ENCODE measurements at regions not wholly inside any gene's neighbourhood (a gene's known extent, or its start where the extent isn't known, plus 50 kb on each side); places are given as distances from the start of the nearest gene placed in this dataset.

DNA sequence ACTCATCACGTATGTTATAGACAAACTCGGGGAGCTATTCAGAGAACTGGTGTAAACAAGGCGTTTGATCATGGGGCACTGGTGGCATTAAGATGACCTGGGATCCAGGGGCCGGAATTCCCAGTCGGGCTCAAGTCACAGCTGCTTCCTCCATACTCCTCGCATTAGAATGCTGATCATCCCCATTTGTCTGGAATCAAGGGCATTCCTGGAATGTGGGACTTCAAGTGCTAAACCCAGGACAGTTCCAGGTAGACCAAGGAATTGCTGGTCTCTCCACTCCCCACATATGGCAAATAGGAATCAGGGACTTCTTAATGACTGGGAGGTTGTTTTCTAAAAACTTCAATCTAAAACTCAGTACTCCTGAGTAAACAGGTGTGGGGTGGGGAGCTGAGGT is 355.7 kb upstream of the RAB6C start:
- DNase-seq (ENCODE audit: low read depth in 3 of 3, low spot score in 1 of 3) = no peak

DNA sequence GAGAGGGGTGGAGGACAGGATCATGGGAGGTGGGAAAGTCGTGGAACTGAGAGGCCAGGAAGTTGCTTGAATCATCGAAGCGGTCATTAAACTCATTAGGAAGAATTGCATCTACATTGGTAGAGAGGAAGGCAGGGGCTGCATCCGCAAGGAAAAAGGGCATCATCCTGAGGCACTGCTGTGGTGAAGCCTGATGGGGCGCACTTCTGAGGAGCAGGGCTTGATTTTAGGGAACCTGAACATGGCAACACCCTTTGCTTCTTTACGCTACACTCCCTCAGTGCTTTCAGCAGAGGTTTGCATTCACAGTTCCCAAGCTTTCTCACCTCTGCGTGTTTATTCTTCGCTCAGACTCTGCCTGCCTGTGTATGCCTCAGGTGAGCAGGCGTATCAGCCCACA is 352.0 kb upstream of the RAB6C start:
- no peak for DNase-seq (ENCODE audit: low read depth in 3 of 3, low spot score in 1 of 3)

DNA sequence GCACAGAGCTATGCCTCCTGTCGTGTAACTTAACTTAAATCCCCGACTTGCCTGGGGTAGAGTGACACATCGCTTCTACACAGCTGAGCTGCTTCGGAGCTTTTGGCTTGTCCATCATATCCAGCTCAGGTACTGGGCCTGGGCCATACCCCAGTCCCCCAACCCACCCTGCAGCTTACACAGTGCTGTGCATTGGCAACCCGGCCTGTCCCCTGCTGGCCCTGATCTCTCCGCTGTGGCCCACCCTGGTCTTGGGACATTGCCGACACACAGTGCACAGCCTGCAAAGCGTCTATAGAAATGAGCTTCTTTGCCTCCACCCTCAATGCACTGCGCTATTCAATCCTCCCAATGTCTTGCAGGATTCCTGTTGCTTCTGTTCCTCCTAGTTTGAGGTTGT is 342.8 kb upstream of the RAB6C start:
- DNase-seq (ENCODE audit: low read depth in 3 of 3, low spot score in 1 of 3) = no peak

DNA sequence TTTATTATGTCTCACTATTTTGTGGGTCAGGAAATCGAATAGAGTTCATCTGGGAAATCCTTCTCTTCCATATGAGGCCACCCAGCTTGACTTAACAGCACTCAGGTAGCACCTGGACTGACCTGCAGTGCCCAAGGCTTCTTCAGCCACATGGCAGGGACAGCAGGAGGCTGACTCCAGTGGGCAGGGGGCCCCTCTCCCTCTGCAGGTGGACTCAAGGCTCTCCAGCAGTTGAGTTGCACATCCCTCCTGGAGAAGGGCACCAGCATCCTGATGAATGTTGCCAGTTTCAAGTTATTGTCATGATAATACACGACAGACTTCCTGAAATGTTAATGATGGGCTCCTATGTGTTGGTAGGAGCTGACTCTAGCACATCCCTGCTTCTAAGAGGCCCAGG is 338.1 kb upstream of the RAB6C start:
- no peak for DNase-seq (ENCODE audit: low read depth in 3 of 3, low spot score in 1 of 3)

DNA sequence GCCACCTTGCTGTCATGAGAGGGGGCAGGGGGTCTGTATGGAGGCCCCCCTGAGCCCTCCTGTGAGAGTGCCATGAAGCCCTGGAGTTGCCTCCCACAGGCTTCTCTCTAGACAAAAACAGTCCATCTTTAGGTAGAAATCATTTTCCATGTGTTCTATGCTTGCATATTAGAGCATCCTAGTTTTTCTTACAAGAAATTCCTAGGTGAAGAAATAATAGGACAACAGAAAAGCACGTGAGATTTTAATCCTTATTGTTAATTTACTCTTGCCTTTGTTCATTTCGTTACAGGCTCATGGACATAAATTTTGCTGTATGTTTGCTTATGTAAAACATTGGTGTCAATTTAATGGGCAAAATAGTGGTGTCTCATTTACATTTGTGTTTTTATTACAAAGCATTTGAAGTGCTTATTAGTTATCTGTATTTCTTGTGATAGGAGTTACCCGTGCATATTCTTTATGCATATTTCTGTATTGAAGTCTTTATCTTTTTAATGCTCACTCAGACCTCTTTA is 336.9 kb upstream of the RAB6C start:
- DNase-seq (ENCODE audit: low read depth in 3 of 3, low spot score in 1 of 3) = no peak

DNA sequence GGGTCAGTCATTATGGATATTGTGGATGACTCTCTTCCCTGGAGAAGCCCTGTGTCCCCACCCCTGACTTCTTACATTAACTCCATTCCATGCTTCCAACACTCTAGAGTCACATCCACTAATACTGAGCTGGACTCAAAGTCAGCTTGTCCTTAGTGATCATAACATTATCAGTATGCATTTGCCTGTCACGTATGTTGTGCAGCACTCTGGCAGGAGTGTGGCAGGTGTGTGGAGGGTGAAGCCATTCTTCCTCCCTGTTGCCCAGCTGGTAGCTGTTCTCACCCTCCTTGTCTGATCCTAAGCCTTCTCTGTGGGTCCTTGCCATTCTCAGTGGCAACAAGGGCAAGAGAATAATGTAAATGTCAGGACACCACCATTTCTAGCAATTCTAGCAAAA is 334.1 kb upstream of the RAB6C start:
- DNase-seq (ENCODE audit: low read depth in 3 of 3, low spot score in 1 of 3) = no peak

DNA sequence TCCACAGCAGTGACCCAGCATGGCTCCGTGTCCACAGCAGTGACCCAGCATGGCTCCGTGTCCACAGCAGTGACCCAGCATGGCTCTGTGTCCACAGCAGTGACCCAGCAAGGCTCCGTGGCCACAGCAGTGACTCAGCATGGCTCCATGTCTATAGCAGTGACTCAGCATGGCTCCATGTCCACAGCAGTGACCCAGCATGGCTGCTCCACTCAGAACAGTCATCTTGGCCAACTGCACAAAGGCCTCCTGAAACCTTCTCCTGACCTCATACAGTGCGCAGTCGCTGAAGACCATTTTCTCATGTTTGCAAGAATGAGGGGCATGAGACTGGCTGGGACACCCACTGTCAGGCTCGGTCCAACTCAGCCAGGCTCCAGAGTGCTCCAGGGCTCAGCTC is 333.4 kb upstream of the RAB6C start:
- DNase-seq (ENCODE audit: low read depth in 3 of 3, low spot score in 1 of 3) = no peak

DNA sequence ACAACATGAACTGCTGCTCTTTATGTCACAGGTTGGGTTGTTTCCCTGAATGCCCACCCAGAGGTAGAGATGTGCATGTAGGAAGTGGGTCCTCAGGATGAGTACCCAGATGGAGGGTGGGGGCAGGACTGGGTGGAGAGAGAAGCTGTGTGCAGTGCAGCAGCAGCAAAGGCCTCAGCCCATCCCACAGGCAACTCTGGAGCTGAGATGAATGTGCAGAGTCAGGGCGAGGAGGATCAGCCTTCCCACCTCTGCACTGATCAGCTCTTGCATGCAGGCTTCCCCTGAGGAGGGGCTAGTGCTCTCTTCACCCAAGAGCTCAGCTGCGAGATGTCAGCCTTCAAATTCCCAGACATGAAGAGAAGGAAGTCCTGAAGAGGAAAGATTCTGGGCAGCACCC is 326.2 kb upstream of the RAB6C start:
- DNase-seq (ENCODE audit: low read depth in 3 of 3, low spot score in 1 of 3) = no peak

DNA sequence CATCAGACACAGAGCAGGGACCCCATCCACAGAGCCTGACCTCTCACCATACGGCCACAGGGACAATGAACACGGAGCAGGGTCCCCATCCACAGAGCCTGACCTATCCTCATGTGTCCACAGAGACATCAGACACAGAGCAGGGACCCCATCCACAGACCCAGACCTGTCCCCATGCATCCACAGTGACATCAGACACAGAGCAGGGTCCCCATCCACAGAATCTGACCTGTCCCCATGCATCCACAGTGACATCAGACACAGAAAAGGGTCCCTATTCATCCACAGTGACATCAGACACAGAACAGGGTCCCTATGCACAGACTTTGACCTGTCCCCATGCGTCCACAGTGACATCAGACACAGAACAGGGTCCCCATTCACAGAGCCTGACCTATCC is 325.1 kb upstream of the RAB6C start:
- DNase-seq (ENCODE audit: low read depth in 3 of 3, low spot score in 1 of 3) = no peak

DNA sequence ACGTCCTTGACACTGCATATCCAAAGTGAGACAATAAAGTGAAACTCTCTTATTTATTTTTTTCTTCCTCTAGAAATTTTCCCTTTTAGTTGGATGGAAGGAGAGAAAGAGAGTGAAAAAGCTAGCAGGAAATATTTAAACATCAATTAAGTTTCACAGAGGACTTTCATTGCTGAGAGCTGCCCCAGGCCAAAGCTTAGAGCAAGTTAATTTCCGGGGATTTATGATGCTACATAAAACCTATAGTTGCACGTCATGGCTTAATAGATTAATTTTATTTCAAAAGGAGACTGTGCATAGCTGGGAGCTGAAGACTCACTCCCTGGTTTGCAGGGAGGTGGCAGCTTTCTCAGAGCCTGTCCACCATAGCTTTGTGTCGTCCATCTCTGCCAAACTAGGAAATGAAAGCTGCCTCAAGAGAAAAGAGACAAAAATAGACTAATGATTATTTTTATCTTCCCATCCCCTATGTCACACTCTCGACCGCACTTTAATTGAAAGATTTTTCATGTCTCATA is 323.3 kb upstream of the RAB6C start:
- no peak for DNase-seq (ENCODE audit: low read depth in 3 of 3, low spot score in 1 of 3)

DNA sequence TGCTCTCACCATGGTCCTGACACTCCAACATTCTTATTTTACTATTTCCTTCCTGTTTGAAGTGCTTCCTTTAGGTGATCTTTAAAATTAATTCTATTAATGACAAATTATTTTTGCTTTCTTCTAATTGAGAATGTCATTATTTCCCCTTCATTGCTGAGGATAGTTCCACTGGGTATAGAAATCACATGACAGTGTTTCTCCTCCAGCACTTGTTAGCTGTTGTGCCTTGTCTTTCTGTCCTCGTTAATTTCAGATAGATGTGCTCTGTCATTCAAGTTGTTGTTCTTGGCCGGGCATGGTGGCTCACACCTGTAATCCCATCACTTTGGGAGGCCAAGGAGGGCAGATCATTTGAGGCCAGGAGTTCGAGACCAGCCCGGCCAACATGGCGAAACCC is 321.0 kb upstream of the RAB6C start:
- DNase-seq (ENCODE audit: low read depth in 3 of 3, low spot score in 1 of 3) = no peak

DNA sequence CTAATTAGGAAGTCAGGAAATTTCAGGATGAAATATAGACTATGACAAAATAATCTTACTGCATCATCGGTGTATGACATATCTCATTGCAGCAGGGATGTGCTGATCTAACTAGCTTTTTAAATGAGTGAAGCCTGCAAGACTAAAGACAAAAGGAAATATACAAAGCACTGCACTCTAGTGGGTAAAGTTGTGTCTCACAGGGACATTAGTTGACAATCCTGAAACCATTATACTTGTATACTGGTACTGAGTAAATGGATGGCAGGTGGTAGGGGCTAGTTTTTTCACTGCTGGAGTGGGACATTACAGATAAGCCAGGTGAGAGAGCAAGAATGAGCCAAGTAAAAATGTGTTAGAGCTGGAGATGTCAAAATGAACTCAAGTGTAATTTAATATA is 317.5 kb upstream of the RAB6C start:
- DNase-seq (ENCODE audit: low read depth in 3 of 3, low spot score in 1 of 3) = no peak

DNA sequence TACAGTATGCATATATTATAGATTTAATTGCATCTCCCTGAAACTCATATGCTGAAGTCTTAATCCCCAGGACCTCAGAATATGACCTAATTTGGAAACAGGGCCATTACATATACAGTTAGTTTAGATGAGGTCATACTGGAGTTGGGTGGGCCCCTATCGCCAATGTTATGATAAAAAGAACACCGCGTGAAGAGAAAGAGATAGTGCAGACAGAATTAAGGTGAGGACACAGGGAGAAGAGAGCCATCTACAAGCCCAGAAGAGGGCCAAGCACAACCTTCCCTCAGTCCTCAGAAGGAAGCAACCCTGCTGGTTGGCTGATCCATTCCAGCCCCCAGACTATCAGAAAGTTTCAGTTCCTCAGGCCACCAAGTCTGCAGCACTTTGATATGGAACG is 311.9 kb upstream of the RAB6C start:
- DNase-seq (ENCODE audit: low read depth in 3 of 3, low spot score in 1 of 3) = no peak

DNA sequence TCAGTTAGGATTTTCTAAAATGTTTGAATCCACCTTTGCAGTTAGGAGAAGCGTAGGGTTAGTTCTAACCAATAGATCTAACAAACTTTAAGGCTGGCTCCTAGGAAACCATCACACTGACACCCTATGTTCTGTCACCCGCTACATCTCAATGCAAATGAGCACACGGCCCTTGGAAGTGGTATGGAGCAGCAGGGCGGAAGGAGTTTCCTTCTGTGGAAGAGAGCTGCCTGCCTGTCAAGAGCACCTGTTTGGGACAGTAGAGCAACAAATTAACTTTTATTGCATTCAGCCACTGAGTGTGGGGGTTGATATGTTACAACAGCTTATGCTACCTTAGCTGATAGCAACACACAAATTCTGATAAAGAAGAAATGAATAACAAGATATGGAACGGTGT is 306.9 kb upstream of the RAB6C start:
- no peak for DNase-seq (ENCODE audit: low read depth in 3 of 3, low spot score in 1 of 3)

DNA sequence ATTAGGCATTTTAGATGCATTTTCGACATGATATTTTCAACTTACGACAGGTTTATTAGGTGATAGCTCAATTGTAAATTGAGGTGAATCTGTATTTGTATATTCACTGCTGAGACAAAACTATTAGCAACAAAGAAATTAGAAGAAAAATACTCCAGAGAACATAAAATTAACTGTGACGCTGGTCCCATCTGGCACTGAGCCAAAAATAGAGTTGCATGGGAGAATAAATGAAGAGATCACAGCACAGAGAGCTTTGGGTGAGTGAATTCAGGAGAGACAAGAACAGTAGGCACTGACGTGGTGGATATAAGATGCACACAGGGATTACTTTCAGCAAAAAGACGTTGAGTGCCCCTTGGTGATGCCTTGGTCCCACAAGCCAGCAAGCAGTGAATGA is 306.2 kb upstream of the RAB6C start:
- no peak for DNase-seq (ENCODE audit: low read depth in 3 of 3, low spot score in 1 of 3)

DNA sequence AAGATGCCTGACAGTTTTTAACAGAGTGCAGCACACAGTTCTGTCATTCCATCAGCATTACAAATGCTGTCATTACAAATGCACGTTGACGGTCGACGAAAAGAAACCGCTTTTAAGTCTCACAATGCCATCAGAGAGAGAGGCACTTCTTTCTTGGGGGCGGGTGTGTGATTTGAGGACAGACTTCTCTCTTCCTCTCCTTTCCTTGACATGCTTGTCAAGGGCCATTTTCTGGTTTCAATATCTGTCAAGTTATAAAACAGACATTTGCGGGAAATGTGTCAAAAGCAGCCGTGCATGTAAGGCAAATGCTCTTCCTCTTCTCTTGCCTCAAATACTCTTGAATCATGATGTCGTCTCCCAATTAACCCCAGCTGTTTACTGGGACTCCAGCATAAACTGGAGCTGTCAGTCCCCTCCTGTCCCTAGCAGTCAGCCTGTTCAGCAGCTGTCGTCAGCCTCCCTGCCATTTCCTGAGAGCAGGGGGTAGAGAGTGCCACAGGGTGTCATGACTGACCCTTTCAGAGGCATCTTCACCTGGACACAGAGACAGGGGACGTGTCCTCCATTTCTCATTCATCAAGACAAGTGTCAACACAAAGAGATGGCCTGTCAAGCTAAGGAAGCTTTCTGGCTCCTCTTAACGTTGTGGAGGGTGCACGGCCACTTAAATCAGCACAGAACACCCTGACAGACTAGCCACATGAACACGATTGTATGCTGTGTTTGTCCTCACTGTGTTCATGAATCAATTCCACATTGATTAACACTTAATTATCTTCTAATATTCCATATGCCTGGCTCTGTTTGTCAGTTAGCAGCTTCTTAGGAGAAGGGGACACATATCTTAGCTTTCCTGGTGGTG is 305.4 kb upstream of the RAB6C start:
- DNase-seq (ENCODE audit: low read depth in 3 of 3, low spot score in 1 of 3) = no peak

DNA sequence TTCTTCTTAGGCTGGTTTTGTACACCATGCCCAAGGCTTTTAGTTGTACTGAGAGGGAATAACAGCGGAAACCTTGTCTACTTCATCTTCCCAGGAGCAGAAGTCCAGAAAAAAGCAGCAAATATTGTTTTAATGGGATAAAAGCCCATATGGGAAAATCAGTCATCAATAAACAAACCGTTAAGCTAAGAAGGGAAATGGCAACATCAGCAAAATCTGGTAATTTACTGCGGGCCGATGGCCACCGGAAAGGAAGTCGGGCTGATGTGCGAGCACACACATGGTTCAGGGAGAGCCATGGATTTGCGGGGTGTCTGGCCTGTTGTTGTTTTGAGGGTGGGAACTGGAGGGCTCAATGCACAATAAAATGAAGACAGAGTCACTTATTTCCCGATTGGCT is 300.7 kb upstream of the RAB6C start:
- no peak for DNase-seq (ENCODE audit: low read depth in 3 of 3, low spot score in 1 of 3)

DNA sequence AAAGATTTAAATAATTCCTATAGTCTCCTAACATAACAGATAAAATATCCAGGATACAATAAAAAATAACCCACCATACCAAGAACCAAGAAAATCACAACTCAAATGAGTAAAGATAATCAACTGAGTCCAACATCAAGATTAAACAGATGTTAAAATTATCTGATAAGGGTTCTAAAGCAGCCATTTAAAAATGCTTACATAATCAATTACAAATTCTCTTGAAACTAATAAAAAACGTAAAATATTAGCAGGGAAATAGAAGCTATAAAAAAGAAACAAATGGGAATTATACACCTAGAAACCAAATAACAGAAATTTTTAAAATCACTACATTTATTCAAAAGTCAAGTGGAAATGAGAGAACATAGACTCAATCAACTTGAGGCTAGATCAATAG is 297.7 kb upstream of the RAB6C start:
- no peak for DNase-seq (ENCODE audit: low read depth in 3 of 3, low spot score in 1 of 3)

DNA sequence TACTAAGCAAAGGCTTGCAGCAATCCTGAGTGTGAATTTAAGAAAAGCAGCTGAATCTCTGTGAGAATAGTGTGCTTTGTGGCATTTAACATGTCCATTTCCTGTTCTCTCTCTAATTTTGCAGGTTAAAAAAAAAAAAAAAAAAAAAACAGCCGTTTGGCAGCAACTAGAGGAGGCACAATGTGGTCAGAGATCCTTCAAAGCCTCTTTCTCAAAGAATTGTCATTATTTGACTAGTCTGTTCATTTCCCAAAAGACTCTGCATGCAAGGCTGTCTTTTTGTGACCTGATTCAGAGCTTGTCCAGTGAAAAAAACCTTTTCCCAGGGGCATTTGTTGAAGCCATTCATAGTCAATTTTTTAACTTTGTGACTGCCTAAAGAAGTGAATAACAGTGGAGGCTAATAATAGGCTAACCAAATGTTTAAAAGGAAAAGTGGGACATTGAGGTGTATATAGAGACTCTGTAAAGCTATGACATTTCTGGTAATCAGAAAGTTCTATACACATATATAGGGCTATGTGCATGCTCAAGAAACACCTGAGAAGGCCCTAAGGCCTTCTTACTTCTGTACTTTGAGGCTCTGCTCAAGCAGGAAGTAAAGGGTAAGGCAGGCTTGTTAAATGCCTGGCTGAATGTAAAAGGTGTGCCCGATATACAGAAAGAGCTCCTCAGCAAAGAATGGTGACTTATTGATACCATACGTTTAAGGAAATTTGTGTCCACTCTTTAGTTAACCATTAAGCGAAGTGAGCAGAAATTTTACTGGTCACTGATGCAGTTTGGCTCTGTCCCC is 289.6 kb upstream of the RAB6C start:
- no peak for DNase-seq (ENCODE audit: low read depth in 3 of 3, low spot score in 1 of 3)

DNA sequence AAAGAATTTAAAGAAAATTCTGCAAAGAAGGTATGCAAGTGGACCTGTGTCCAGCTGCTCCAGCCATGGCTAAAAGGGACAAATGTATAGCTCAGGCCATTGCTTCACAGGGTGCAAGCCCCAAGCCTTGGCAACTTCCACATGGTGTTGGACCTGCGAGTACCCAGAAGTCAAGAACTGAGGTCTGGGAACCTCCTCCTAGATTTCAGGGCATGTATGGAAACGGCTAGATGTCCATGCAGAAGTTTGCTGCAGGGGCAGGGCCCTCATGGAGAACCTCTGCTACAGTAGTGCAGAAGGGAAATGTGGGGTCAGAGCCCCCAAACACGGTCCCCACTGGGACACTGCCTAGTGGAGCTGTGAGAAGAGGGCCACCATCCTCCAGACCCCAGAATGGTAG is 284.0 kb upstream of the RAB6C start:
- DNase-seq (ENCODE audit: low read depth in 3 of 3, low spot score in 1 of 3) = no peak

DNA sequence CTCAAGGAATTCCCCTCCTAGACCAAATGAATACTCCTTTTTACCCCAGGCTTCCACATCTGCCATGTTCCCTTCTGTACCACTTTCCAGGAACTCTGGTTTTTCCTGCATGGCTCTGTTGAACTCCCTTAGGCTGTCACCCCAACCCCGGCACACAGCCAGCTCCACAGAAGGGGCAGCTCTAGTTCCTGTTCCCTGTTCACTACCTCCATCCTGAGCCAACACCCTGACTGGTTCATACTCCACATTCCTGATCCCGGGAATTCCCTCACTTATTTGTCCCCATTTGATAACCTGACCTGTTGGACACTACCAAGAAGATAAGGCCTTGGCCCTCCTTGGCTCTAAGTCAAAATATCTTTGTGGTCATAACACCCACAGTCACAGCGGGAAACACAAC is 280.9 kb upstream of the RAB6C start:
- DNase-seq (ENCODE audit: low read depth in 3 of 3, low spot score in 1 of 3) = no peak

Measured in stimulated activated CD4-positive, alpha-beta T cell treated with anti-CD3 and anti-CD28 coated beads, TNF-alpha, amount 100 ng/mL, for 1 hour (primary cell).